HUDEP-2 (cell line): ENCODE measurements at regions not wholly inside any gene's neighbourhood (a gene's known extent, or its start where the extent isn't known, plus 50 kb on each side); places are given as distances from the start of the nearest gene placed in this dataset.
A peak's percentile ranks its signal among the peaks of the same experiment; 100 is the strongest.

Source experiments
- DNase-seq, 76 experiments: peaks; one replicate each; lab custom pipeline; 2025; ENCODE audit not compliant: unreplicated experiment in 76 of 76; lab: John Stamatoyannopoulos, UW

- DNase-seq = no peak
Measured at GRCh38 chr14:89013698-89014568, 189.5 kb downstream of the TTC8 start.

GRCh38 chr14:89014569-89014850 lies 190.1 kb downstream of the TTC8 start:
- DNase-seq = no peak

GRCh38 chr14:89015016-89015415 lies 190.6 kb downstream of the TTC8 start:
- DNase-seq = no peak

GRCh38 chr14:89017417-89017816 lies 193.0 kb downstream of the TTC8 start:
- DNase-seq = no peak

DNA sequence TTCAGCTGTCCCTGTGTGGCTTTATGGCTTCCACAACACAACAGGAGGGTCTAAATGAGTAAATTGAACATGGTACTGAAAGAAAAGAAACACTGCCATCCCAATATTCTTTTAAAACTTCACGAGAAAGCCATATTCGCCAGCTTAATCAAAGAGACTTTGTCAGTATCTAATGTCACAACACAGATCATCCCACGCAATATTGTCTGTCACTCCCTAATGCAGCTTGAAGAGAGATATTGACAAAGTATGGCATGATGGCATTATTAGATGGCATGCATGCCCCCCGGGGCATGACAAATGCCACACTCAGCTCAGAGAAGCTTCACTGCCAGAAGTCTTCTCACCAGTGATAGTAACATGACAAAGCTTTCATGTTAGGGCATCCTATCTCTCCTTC lies 197.8 kb downstream of the TTC8 start:
- DNase-seq = no peak

GRCh38 chr14:89024691-89025090 lies 200.2 kb downstream of the TTC8 start:
- no peak for DNase-seq

GRCh38 chr14:89025561-89026236 lies 201.2 kb downstream of the TTC8 start:
- DNase-seq = no peak

- DNase-seq = peak in 25 of 76 experiments; percentile 1 to 41 (median 10)
Measured at GRCh38 chr14:89027097-89027740, 202.8 kb downstream of the TTC8 start.

- no peak for DNase-seq
Measured at GRCh38 chr14:89028462-89029134, 204.1 kb downstream of the TTC8 start.

GRCh38 chr14:89029961-89030694 lies 205.7 kb downstream of the TTC8 start:
- DNase-seq = no peak

DNA sequence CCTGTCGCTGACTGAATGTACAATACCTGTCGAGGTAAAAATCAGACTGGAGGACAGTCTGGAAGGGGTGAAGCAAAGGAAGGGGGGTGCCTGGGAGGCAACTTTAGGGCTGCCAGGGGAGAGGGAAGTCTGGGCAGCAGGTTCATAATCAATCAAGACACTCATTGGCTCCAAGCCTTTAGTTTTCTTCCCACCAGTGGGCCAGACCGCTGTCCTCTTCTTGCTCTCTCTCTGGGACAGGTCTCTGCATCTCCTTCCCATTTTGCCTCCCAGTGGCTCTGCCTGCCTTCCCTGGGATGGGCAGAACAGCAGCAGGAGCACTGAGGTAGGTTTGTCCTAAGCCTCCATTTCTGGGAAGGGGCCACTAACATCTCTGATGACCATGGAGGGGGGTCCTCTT lies 206.5 kb downstream of the TTC8 start:
- no peak for DNase-seq

GRCh38 chr14:89032086-89032649 lies 207.7 kb downstream of the TTC8 start:
- DNase-seq = no peak

DNA sequence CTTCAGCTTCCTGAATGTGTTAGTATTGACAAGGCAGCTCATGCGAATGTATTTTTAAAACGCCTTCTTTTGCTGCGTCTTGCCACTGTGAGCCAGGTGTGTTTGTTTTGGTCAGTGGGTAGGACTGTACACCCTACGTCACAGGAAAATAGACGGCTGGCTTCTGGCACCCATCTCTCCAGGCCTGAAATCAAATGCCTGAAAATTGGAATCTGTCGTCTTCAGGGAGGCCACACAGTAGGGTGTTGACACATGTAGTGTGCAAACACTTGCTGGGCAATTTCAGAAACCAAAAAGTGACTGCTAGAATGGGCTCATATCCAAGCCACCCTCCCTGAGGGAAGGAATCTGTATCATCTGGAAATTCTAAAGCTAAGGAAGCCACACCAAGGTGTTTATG lies 209.3 kb downstream of the TTC8 start:
- DNase-seq = no peak

GRCh38 chr14:89036371-89036770 lies 211.9 kb downstream of the TTC8 start:
- DNase-seq = no peak

- no peak for DNase-seq
Measured at GRCh38 chr14:89037065-89037464, 212.6 kb downstream of the TTC8 start.

DNA sequence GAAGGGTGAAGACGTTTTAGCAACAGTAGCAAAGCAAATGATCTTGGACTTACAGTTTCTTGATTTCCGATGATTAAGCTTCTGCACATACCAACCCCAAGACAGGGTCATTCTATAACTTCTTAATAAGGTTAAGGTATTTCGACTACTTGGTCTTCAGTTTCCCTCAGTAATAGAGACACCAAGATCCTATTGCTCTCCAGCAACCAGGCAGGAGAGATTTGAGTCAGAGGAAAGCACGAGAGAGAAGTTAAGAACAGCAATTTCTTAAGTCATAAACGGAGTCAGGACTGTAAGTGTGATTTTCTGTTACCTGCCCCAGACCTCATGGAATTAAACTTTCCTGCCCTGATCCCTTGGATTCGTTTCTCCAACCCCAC lies 215.6 kb downstream of the TTC8 start:
- DNase-seq = no peak

GRCh38 chr14:89040460-89041256 lies 216.2 kb downstream of the TTC8 start:
- peak in 65 of 76 experiments; percentile 2 to 75 (median 46) for DNase-seq

- no peak for DNase-seq
Measured at GRCh38 chr14:89041257-89041582, 216.8 kb downstream of the TTC8 start.

- no peak for DNase-seq
Measured at GRCh38 chr14:89042021-89042420, 217.6 kb downstream of the TTC8 start.

GRCh38 chr14:89053303-89053702 lies 228.9 kb downstream of the TTC8 start:
- no peak for DNase-seq
